Liver (tissue), 8 donors: ENCODE measurements at regions not wholly inside any gene's neighbourhood (a gene's known extent, or its start where the extent isn't known, plus 50 kb on each side); places are given as distances from the start of the nearest gene placed in this dataset.

Source experiments
- DNase-seq: peaks from one replicate; pipeline ENCODE4 v3.0.0-alpha.2; 2017; ENCODE audit warnings: low spot score
- H3K27ac ChIP-seq, 2 donors: one replicate each; pipeline ENCODE4 v1.7.0; 2013; ENCODE audit warnings: inconsistent platforms in 2 of 2, low read length in 2 of 2, control low read depth in 1 of 2, low read depth in 1 of 2, mild to moderate bottlenecking in 1 of 2
- H3K27me3 ChIP-seq, 4 donors: one replicate each; pipeline versions ENCODE4 v1.6.1 to v1.7.0; 2013; ENCODE audit warnings: low read length in 3 of 4, inconsistent platforms in 1 of 4, mild to moderate bottlenecking in 1 of 4, moderate library complexity in 1 of 4; ENCODE audit not compliant: control insufficient read depth in 4 of 4, insufficient read depth in 4 of 4
- H3K36me3 ChIP-seq, 4 donors: one replicate each; pipeline versions ENCODE4 v1.6.1 to v1.7.0; 2013; ENCODE audit warnings: low read length in 3 of 4, mild to moderate bottlenecking in 3 of 4, low read depth in 1 of 4, moderate library complexity in 1 of 4; ENCODE audit not compliant: control insufficient read depth in 4 of 4, insufficient read depth in 3 of 4
- H3K4me1 ChIP-seq, 4 donors: one replicate each; pipeline versions ENCODE4 v1.6.1 to v1.7.0; 2013; ENCODE audit warnings: low read length in 3 of 4, mild to moderate bottlenecking in 3 of 4, moderate library complexity in 1 of 4; ENCODE audit not compliant: control insufficient read depth in 4 of 4, insufficient read depth in 4 of 4
- H3K4me3 ChIP-seq, 3 donors: one replicate each; pipeline versions ENCODE4 v1.6.1 to v1.7.0; 2013; ENCODE audit warnings: low read length in 3 of 3, control low read depth in 1 of 3, low read depth in 1 of 3, mild to moderate bottlenecking in 1 of 3
- H3K9ac ChIP-seq, 2 donors: one replicate each; pipeline ENCODE4 v1.7.0; 2013; ENCODE audit warnings: low read length in 2 of 2, mild to moderate bottlenecking in 2 of 2, moderate library complexity in 2 of 2, control low read depth in 1 of 2, low read depth in 1 of 2
- H3K9me3 ChIP-seq, 4 donors: one replicate each; pipeline versions ENCODE4 v1.6.1 to v1.7.0; 2013; ENCODE audit warnings: low read length in 3 of 4; ENCODE audit not compliant: control insufficient read depth in 4 of 4
- CTCF ChIP-seq: fragments of 150-350 bp; IDR thresholded peaks from 2 replicates; pipeline ENCODE4 v1.5.1; 2017; ENCODE audit warnings: improper control_type of control experiment, low read depth, low read length; ENCODE audit not compliant: missing input control
- EGR1 ChIP-seq, 2 donors: IDR thresholded peaks; 2 replicates each; pipeline ENCODE4 v1.6.1; 2016 to 2018; ENCODE audit warnings: antibody characterized with exemption in 2 of 2, low read depth in 2 of 2
- FOXA1 ChIP-seq: IDR thresholded peaks from 2 replicates; pipeline ENCODE4 v1.6.1; 2016; ENCODE audit warnings: antibody characterized with exemption
- HNF4A ChIP-seq, 2 donors: conservative IDR thresholded peaks; 2 replicates each; pipeline ENCODE4 v1.6.1; 2016; ENCODE audit warnings: antibody characterized with exemption in 2 of 2, mild to moderate bottlenecking in 2 of 2
- HNF4G ChIP-seq: IDR thresholded peaks from 2 replicates; pipeline ENCODE4 v1.6.1; 2016; ENCODE audit warnings: antibody characterized with exemption
- JUND ChIP-seq, 2 donors: IDR thresholded peaks; 2 replicates each; pipeline ENCODE4 v1.6.1; 2016; ENCODE audit warnings: antibody characterized with exemption in 2 of 2
- NR2F2 ChIP-seq: IDR thresholded peaks from 2 replicates; pipeline ENCODE4 v1.6.1; 2016; ENCODE audit warnings: antibody characterized with exemption
- RAD21 ChIP-seq, 2 donors: IDR thresholded peaks; 2 replicates each; pipeline ENCODE4 v1.6.1; 2016; ENCODE audit warnings: antibody characterized with exemption in 2 of 2, mild to moderate bottlenecking in 2 of 2
- RXRA ChIP-seq, 2 donors: IDR thresholded peaks; 2 replicates each; pipeline ENCODE4 v1.6.1; 2017 to 2018; ENCODE audit warnings: antibody characterized with exemption in 2 of 2, mild to moderate bottlenecking in 1 of 2
- TAF1 ChIP-seq: conservative IDR thresholded peaks from 2 replicates; pipeline ENCODE4 v1.6.1; 2016; ENCODE audit warnings: antibody characterized with exemption, mild to moderate bottlenecking
- YY1 ChIP-seq: IDR thresholded peaks from 2 replicates; pipeline ENCODE4 v1.6.1; 2016; ENCODE audit warnings: antibody characterized with exemption, mild to moderate bottlenecking
- WGBS: extraction: QIAGEN DNeasy Blood & Tissue Kit; methylation state at CpG from one replicate; pipeline ENCODE4 v1.1.7; 2013; 5-methylcytosine and 5-hydroxymethylcytosine counted together
- TF ChIP-seq, protein P1 (sequence below): IDR thresholded peaks from 2 replicates; pipeline ENCODE4 v1.6.1; 2016; ENCODE audit warnings: antibody characterized with exemption
- TF ChIP-seq, protein P2 (sequence below): IDR thresholded peaks from 2 replicates; pipeline ENCODE4 v1.6.1; 2016; ENCODE audit warnings: antibody characterized with exemption
- TF ChIP-seq, protein P3 (sequence below): IDR thresholded peaks from 2 replicates; pipeline ENCODE4 v1.6.1; 2016; ENCODE audit warnings: antibody characterized with exemption, mild to moderate bottlenecking
- TF ChIP-seq, protein P4 (sequence below): IDR thresholded peaks from 2 replicates; pipeline ENCODE4 v1.6.1; 2016; ENCODE audit warnings: antibody characterized with exemption
- donor health status: healthy.
- donor health status: healthy.
- donor health status: healthy.
- donor health status: healthy.
- donor health status: healthy.

GRCh38 chr4:33864290-33864859 is 2379.9 kb downstream of the ARAP2 start:
- H3K27me3 ChIP-seq, result no peaks in the 10 kb centered on the region
- peaks cover 0 to 3% (median under 1%) of the 10 kb centered on the region in 4 donors for H3K9me3 ChIP-seq
- H3K27ac ChIP-seq, result no peak overlapping the region
- H3K4me3 ChIP-seq, result no peak overlapping the region
- TF ChIP-seq FOXA1 (no peak), JUND (IDR thresholded peaks at IDR 0.05) (no peak), HNF4G (no peak), RXRA (IDR thresholded peaks at IDR 0.05) (no peak), EGR1 (IDR thresholded peaks at IDR 0.05; ENCODE audit: low read depth in 2 of 2) (no peak), NR2F2 (no peak), TAF1 (no peak)
- TF ChIP-seq, protein P1, sequence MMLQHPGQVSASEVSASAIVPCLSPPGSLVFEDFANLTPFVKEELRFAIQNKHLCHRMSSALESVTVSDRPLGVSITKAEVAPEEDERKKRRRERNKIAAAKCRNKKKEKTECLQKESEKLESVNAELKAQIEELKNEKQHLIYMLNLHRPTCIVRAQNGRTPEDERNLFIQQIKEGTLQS, result no peak
- TF ChIP-seq, protein P2, sequence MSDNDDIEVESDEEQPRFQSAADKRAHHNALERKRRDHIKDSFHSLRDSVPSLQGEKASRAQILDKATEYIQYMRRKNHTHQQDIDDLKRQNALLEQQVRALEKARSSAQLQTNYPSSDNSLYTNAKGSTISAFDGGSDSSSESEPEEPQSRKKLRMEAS, result no peak
- TF ChIP-seq, protein P3, sequence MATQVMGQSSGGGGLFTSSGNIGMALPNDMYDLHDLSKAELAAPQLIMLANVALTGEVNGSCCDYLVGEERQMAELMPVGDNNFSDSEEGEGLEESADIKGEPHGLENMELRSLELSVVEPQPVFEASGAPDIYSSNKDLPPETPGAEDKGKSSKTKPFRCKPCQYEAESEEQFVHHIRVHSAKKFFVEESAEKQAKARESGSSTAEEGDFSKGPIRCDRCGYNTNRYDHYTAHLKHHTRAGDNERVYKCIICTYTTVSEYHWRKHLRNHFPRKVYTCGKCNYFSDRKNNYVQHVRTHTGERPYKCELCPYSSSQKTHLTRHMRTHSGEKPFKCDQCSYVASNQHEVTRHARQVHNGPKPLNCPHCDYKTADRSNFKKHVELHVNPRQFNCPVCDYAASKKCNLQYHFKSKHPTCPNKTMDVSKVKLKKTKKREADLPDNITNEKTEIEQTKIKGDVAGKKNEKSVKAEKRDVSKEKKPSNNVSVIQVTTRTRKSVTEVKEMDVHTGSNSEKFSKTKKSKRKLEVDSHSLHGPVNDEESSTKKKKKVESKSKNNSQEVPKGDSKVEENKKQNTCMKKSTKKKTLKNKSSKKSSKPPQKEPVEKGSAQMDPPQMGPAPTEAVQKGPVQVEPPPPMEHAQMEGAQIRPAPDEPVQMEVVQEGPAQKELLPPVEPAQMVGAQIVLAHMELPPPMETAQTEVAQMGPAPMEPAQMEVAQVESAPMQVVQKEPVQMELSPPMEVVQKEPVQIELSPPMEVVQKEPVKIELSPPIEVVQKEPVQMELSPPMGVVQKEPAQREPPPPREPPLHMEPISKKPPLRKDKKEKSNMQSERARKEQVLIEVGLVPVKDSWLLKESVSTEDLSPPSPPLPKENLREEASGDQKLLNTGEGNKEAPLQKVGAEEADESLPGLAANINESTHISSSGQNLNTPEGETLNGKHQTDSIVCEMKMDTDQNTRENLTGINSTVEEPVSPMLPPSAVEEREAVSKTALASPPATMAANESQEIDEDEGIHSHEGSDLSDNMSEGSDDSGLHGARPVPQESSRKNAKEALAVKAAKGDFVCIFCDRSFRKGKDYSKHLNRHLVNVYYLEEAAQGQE, result no peak
- no peak overlapping the region for H3K9ac ChIP-seq
- no peaks in the 10 kb centered on the region for H3K36me3 ChIP-seq
- DNase-seq, result no peak
- WGBS, result 75% methylated on average over 6 of the region's 6 CpGs
- H3K4me1 ChIP-seq, result no peaks in the 10 kb centered on the region

DNA sequence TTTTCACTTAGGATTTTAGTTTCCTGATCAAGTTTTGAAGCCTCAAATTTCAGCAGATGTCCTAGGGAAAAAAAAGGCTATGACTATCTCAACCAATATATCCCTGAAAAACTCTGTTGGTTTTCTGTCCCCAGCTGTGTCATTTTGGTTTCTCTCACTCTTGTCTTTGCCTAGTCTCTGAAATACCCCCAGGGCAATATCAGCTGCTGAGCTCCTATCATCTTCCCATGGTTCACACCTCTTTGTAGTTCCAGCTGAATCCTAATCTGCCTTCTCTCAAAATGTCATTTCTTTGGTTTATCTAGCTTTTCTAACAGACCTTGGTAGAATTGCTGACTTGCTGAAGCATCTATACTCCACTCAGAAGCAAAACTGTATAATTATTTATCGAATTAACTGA is 2370.5 kb downstream of the ARAP2 start:
- TF ChIP-seq, protein P1, result no peak
- TF ChIP-seq CTCF (no peak), RAD21 (IDR thresholded peaks at IDR 0.05) (no peak), HNF4A (conservative IDR thresholded peaks at IDR 0.05) (no peak), YY1 (no peak)
- TF ChIP-seq, protein P4, sequence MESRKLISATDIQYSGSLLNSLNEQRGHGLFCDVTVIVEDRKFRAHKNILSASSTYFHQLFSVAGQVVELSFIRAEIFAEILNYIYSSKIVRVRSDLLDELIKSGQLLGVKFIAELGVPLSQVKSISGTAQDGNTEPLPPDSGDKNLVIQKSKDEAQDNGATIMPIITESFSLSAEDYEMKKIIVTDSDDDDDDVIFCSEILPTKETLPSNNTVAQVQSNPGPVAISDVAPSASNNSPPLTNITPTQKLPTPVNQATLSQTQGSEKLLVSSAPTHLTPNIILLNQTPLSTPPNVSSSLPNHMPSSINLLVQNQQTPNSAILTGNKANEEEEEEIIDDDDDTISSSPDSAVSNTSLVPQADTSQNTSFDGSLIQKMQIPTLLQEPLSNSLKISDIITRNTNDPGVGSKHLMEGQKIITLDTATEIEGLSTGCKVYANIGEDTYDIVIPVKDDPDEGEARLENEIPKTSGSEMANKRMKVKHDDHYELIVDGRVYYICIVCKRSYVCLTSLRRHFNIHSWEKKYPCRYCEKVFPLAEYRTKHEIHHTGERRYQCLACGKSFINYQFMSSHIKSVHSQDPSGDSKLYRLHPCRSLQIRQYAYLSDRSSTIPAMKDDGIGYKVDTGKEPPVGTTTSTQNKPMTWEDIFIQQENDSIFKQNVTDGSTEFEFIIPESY, result no peak
- Histone ChIP-seq H3K27ac (no peak overlapping the region), H3K9ac (no peak overlapping the region), H3K4me3 (no peak overlapping the region), H3K27me3 (no peaks in the 10 kb centered on the region), H3K36me3 (no peaks in the 10 kb centered on the region), H3K9me3 (peaks cover 0 to 1% (median 0%) of the 10 kb centered on the region in 4 donors), H3K4me1 (no peaks in the 10 kb centered on the region)
- 40% methylated on average over 1 of the region's 1 CpG for WGBS
- no peak for DNase-seq
